GM21576 (cell line): ENCODE measurements at regions not wholly inside any gene's neighbourhood (a gene's known extent, or its start where the extent isn't known, plus 50 kb on each side); places are given as distances from the start of the nearest gene placed in this dataset.

ENCODE experiments used
- ATAC-seq: cut with Tn5 transposase; IDR thresholded peaks from one replicate; pipeline ENCODE4 v1.9.1; 2021; ENCODE audit warnings: mild to moderate bottlenecking, moderate library complexity; ENCODE audit not compliant: unreplicated experiment

- ATAC-seq: no peak
Observed at GRCh38 chr3:117434661-117435412, 725.3 kb downstream of the TUSC7 start.

- no peak for ATAC-seq
Observed at GRCh38 chr3:117435506-117435905, 725.9 kb downstream of the TUSC7 start.

GRCh38 chr3:117439812-117440211 lies 730.2 kb downstream of the TUSC7 start:
- ATAC-seq: no peak

GRCh38 chr3:117441851-117442250 lies 732.3 kb downstream of the TUSC7 start:
- no peak for ATAC-seq

- ATAC-seq: no peak
Observed at GRCh38 chr3:117442566-117442965, 733.0 kb downstream of the TUSC7 start.

- ATAC-seq: no peak
Observed at GRCh38 chr3:117443014-117443413, 733.4 kb downstream of the TUSC7 start.

- no peak for ATAC-seq
Observed at GRCh38 chr3:117444175-117444574, 734.6 kb downstream of the TUSC7 start.

GRCh38 chr3:117447419-117447818 lies 737.8 kb downstream of the TUSC7 start:
- no peak for ATAC-seq

GRCh38 chr3:117450026-117450425 lies 740.4 kb downstream of the TUSC7 start:
- no peak for ATAC-seq

- ATAC-seq: no peak
Observed at GRCh38 chr3:117454254-117454653, 744.7 kb downstream of the TUSC7 start.

GRCh38 chr3:117454908-117455307 lies 745.3 kb downstream of the TUSC7 start:
- no peak for ATAC-seq

GRCh38 chr3:117455782-117456181 lies 746.2 kb downstream of the TUSC7 start:
- ATAC-seq: no peak

GRCh38 chr3:117463276-117464115 lies 753.9 kb downstream of the TUSC7 start:
- ATAC-seq: no peak

GRCh38 chr3:117471831-117472230 lies 762.3 kb downstream of the TUSC7 start:
- no peak for ATAC-seq

- ATAC-seq: no peak
Observed at GRCh38 chr3:117473981-117474538, 764.5 kb downstream of the TUSC7 start.

- ATAC-seq: no peak
Observed at GRCh38 chr3:117476572-117476971, 767.0 kb downstream of the TUSC7 start.

GRCh38 chr3:117477214-117477755 lies 767.7 kb downstream of the TUSC7 start:
- no peak for ATAC-seq

- no peak for ATAC-seq
Observed at GRCh38 chr3:117479095-117479494, 769.5 kb downstream of the TUSC7 start.

- no peak for ATAC-seq
Observed at GRCh38 chr3:117480525-117480924, 770.9 kb downstream of the TUSC7 start.

GRCh38 chr3:117480972-117481371 lies 771.4 kb downstream of the TUSC7 start:
- no peak for ATAC-seq

- ATAC-seq: no peak
Observed at GRCh38 chr3:117483839-117484238, 774.3 kb downstream of the TUSC7 start.

- no peak for ATAC-seq
Observed at GRCh38 chr3:117485841-117486240, 776.3 kb downstream of the TUSC7 start.
